HG02885 (cell line): ENCODE measurements at regions not wholly inside any gene's neighbourhood (a gene's known extent, or its start where the extent isn't known, plus 50 kb on each side); places are given as distances from the start of the nearest gene placed in this dataset.
"Not testable (repeated sequence)": the region's sequence is repeated elsewhere in the genome, so short reads cannot be mapped to it uniquely, and the experiment has no call there.

ENCODE experiments used
- ATAC-seq: cut with Tn5 transposase; IDR thresholded peaks from one replicate; pipeline ENCODE4 v1.9.1; 2021; ENCODE audit warnings: mild to moderate bottlenecking; ENCODE audit not compliant: unreplicated experiment, poor library complexity

- not testable (repeated sequence) for ATAC-seq
These were observed 122.6 kb upstream of the NBPF19 start for GRCh38 chr1:149352205-149352604.

GRCh38 chr1:149354579-149354978 lies 120.3 kb upstream of the NBPF19 start:
- not testable (repeated sequence) for ATAC-seq

- ATAC-seq, result not testable (repeated sequence)
These were observed 119.1 kb upstream of the NBPF19 start for GRCh38 chr1:149355748-149356147.

- ATAC-seq, result not testable (repeated sequence)
These were observed 118.7 kb upstream of the NBPF19 start for GRCh38 chr1:149356152-149356551.

- ATAC-seq, result not testable (repeated sequence)
These were observed 114.5 kb upstream of the NBPF19 start for GRCh38 chr1:149360351-149360750.

- ATAC-seq, result not testable (repeated sequence)
These were observed 113.5 kb upstream of the NBPF19 start for GRCh38 chr1:149361310-149361709.

GRCh38 chr1:149364188-149364981 lies 110.5 kb upstream of the NBPF19 start:
- ATAC-seq, result not testable (repeated sequence)

- ATAC-seq, result not testable (repeated sequence)
These were observed 108.4 kb upstream of the NBPF19 start for GRCh38 chr1:149366402-149366801.

- not testable (repeated sequence) for ATAC-seq
These were observed 107.3 kb upstream of the NBPF19 start for GRCh38 chr1:149367472-149368044.

GRCh38 chr1:149368337-149368736 lies 106.5 kb upstream of the NBPF19 start:
- ATAC-seq, result not testable (repeated sequence)

GRCh38 chr1:149369081-149369480 lies 105.8 kb upstream of the NBPF19 start:
- ATAC-seq, result not testable (repeated sequence)

- not testable (repeated sequence) for ATAC-seq
These were observed 102.9 kb upstream of the NBPF19 start for GRCh38 chr1:149371955-149372354.

- ATAC-seq, result not testable (repeated sequence)
These were observed 96.4 kb upstream of the NBPF19 start for GRCh38 chr1:149378462-149378861.

- ATAC-seq, result not testable (repeated sequence)
These were observed 84.5 kb upstream of the NBPF19 start for GRCh38 chr1:149390173-149390926.

- not testable (repeated sequence) for ATAC-seq
These were observed 83.9 kb upstream of the NBPF19 start for GRCh38 chr1:149390931-149391330.

- ATAC-seq, result not testable (repeated sequence)
These were observed 79.0 kb upstream of the NBPF19 start for GRCh38 chr1:149395802-149396201.

GRCh38 chr1:149398527-149398926 lies 76.3 kb upstream of the NBPF19 start:
- not testable (repeated sequence) for ATAC-seq

- ATAC-seq, result not testable (repeated sequence)
These were observed 66.4 kb upstream of the NBPF19 start for GRCh38 chr1:149408404-149408803.

- ATAC-seq, result not testable (repeated sequence)
These were observed 59.5 kb upstream of the NBPF19 start for GRCh38 chr1:149415373-149415772.

- ATAC-seq, result not testable (repeated sequence)
These were observed 56.1 kb upstream of the NBPF19 start for GRCh38 chr1:149418782-149419181.

- ATAC-seq, result not testable (repeated sequence)
These were observed 51.7 kb upstream of the NBPF19 start for GRCh38 chr1:149423122-149423521.
